ENCODE measurements at regions not wholly inside any gene's neighbourhood (a gene's known extent, or its start where the extent isn't known, plus 50 kb on each side); places are given as distances from the start of the nearest gene placed in this dataset.

GRCh38 chr2:7691961-7692656 lies 774.9 kb downstream of the RNF144A start:
- no peak for TF ChIP-seq CTCF (IDR thresholded peaks at IDR 0.05; ENCODE audit: low read length)
- TF ChIP-seq EZH2phosphoT487 (IDR thresholded peaks at IDR 0.05; ENCODE audit: low read length), result no peak
